ENCODE measurements at regions not wholly inside any gene's neighbourhood (a gene's known extent, or its start where the extent isn't known, plus 50 kb on each side); places are given as distances from the start of the nearest gene placed in this dataset.
"Not testable (repeated sequence)": the region's sequence is repeated elsewhere in the genome, so short reads cannot be mapped to it uniquely, and the experiment has no call there.

DNA sequence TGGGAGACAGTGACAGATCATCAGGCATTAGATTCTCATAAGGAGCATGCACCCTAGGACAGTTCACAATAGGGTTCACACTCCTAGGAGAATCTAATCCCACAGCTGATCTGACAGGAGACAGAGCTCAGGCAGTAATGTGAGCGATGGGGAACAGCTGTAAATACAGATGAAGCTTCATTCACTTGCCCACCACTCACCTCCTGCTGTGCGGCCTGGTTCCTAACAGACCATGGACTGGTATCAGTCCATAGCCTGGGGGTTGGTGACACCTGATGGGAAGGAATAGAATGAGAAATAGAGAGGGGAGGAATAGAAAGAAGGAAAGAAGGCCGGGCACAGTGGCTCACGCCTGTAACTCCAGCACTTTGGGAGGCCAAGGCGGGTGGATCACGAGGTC is 336.8 kb upstream of the SASH1 start:
- Mint-ChIP-seq H3K9me3 (peaks cover 8% of the 10 kb centered on the region), H3K4me3 (no peak overlapping the region), H3K36me3 (ENCODE audit: low read depth) (no peaks in the 10 kb centered on the region), H3K27me3 (no peaks in the 10 kb centered on the region), H3K4me1 (ENCODE audit: low read depth) (no peaks in the 10 kb centered on the region), H3K27ac (no peak overlapping the region)

DNA sequence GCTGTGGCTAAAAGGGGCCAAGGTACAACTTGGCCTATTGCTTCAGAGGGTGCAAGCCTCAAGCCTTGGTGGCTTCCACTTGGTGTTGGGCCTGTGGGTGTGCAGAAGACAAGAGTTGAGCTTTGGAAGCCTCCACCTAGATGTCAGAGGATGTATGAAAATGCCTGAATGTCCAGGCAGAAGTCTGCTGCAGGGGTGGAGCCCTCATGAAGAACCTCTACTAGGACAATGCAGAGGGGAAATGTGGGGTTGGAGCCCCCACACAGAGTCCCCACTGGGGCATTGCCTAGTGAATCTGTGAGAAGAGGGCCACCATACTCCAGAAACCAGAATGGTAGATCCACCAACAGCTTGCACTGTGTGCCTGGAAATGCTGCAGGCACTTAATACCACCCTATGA is 332.1 kb upstream of the SASH1 start:
- H3K9me3 Mint-ChIP-seq = peaks cover 21% of the 10 kb centered on the region
- not testable (repeated sequence) for H3K4me1 Mint-ChIP-seq (ENCODE audit: low read depth); H3K27me3 Mint-ChIP-seq; H3K36me3 Mint-ChIP-seq (ENCODE audit: low read depth); H3K27ac Mint-ChIP-seq; H3K4me3 Mint-ChIP-seq

DNA sequence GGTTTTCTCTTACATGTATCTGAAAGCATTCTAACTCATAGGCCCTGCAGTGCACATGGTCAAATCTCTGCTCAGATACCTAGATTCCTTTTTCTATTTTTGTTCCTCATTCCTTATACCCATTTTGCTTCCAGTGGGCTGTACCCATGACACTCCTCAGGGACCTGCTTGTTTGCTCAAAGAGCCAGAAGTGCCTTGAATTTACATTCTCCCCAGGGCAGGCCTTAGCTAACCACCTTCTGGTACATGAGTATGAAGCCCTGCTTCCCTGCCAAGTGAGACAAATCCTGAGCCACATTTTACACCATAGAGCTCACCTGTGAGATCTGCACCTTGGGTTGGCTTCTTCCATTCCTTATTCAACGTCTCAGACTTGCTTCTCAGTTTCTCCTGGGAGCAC is 326.6 kb upstream of the SASH1 start:
- no peaks in the 10 kb centered on the region for H3K36me3 Mint-ChIP-seq (ENCODE audit: low read depth)
- no peaks in the 10 kb centered on the region for H3K27me3 Mint-ChIP-seq
- peaks cover 13% of the 10 kb centered on the region for H3K9me3 Mint-ChIP-seq
- H3K4me1 Mint-ChIP-seq (ENCODE audit: low read depth) = no peaks in the 10 kb centered on the region
- no peak overlapping the region for H3K27ac Mint-ChIP-seq
- no peak overlapping the region for H3K4me3 Mint-ChIP-seq

DNA sequence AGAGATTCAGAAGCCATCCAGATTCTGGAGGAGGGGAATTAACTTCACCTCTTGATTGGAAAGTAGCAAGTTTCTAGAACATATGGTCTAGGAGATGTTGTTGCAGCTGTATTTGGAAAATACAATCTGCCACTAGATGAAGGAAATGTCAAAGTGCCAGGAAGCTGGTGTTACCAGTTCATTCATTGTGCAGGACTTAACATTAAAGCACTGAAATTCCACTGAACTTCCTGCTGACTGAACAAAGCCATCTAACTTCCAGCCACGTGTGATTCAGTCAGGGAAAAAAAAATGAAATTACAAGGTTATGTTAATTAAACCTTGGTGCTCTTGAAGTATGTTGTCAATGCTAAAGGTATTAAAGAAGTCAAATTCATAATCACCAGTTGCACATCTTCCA is 321.5 kb upstream of the SASH1 start:
- Mint-ChIP-seq H3K4me1 (ENCODE audit: low read depth) (no peaks in the 10 kb centered on the region), H3K4me3 (no peak overlapping the region), H3K27ac (no peak overlapping the region), H3K36me3 (ENCODE audit: low read depth) (no peaks in the 10 kb centered on the region), H3K9me3 (peaks cover 4% of the 10 kb centered on the region), H3K27me3 (no peaks in the 10 kb centered on the region)

DNA sequence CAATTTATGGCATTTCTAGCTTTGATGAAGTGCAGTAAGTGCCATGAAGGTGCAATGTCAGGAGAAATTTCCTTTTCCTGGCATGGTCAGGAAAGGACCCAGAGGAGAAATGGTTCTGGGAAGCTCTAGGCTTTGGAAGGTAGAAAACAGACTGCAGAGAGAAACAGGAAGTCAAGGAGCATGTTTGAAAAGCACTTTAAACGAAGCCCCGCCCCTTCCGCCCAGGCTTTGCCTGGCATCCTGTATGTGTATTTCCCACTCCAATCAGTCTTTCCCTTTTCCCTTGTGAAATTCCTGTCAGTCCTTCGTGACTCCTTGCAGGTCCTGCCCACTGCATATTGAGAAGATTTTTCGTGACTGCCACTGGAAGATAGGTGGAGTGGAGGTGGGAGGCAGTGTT is 320.9 kb upstream of the SASH1 start:
- Mint-ChIP-seq H3K36me3 (ENCODE audit: low read depth) (no peaks in the 10 kb centered on the region), H3K4me1 (ENCODE audit: low read depth) (no peaks in the 10 kb centered on the region), H3K27ac (no peak overlapping the region), H3K4me3 (no peak overlapping the region), H3K27me3 (no peaks in the 10 kb centered on the region), H3K9me3 (peaks cover 4% of the 10 kb centered on the region)

DNA sequence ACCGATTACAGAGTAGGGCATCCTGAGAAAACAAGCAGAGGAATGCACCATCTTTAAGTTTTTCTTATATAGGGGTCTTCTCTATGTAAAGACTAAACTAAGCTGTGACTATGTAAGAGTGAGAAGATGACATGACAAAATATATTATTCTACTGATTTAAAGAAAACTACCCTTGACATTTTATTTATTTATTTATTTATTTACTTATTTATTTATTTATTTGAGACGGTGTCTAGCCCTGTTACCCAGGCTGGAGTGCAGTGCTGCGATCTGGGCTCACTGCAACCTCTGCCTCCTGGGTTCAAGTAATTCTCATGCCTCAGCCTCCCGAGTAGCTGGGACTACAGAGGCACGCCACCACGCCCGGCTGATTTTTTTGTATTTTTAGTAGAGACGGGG is 320.4 kb upstream of the SASH1 start:
- not testable (repeated sequence) for H3K4me3 Mint-ChIP-seq; H3K27me3 Mint-ChIP-seq; H3K4me1 Mint-ChIP-seq (ENCODE audit: low read depth); H3K36me3 Mint-ChIP-seq (ENCODE audit: low read depth); H3K27ac Mint-ChIP-seq; H3K9me3 Mint-ChIP-seq

DNA sequence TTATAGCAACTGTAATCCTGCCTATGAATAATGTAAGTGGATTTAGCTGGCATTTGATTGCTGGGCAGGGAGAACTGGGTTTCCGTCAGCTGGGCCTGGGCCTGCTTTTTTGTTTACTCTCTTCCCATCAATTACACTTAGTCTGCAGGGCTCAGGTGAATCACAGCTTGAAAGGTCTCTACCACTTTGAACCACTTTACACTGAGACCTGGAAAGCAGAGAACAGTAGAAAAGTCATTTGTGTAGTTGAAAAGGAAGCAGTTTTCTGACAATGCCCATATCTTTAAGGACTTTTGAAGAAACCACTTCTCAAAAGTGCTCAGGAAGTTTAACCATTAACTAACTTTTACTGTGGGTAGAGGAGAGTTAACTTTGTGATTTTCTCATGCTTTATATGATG is 315.4 kb upstream of the SASH1 start:
- no peaks in the 10 kb centered on the region for H3K36me3 Mint-ChIP-seq (ENCODE audit: low read depth)
- no peak overlapping the region for H3K27ac Mint-ChIP-seq
- H3K27me3 Mint-ChIP-seq = no peaks in the 10 kb centered on the region
- H3K4me3 Mint-ChIP-seq = no peak overlapping the region
- peaks cover 4% of the 10 kb centered on the region for H3K9me3 Mint-ChIP-seq
- H3K4me1 Mint-ChIP-seq (ENCODE audit: low read depth) = no peaks in the 10 kb centered on the region

DNA sequence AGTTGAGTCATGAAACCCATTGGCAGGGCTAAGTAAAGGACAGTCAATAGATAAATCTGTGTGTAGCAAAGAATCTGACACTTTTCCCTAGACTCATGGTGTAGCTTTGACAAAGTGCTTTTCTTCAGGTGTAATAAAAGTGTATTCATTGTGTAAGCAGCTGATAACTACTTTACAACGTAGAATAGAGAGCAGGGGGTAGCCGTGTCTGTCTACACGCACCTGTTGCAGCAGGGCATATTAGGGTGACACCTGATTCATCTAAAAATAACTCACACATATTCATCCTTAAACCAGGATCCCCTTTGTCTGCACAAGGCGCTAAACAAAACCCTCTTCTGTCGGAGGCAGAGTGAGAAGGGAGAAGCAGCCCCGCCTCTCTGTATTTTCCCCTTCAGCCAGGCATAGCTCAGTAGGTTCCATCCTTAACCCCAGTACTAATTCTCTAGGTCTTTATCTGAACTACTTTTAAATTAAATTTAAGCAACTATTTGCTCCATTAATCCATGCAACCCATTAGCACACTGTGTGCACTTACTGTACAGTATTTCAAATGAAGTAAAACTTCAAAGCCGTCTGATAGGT is 306.7 kb upstream of the SASH1 start:
- Mint-ChIP-seq H3K9me3 (no peaks in the 10 kb centered on the region), H3K36me3 (ENCODE audit: low read depth) (no peaks in the 10 kb centered on the region), H3K4me1 (ENCODE audit: low read depth) (no peaks in the 10 kb centered on the region), H3K27me3 (no peaks in the 10 kb centered on the region), H3K27ac (no peak overlapping the region), H3K4me3 (no peak overlapping the region)

DNA sequence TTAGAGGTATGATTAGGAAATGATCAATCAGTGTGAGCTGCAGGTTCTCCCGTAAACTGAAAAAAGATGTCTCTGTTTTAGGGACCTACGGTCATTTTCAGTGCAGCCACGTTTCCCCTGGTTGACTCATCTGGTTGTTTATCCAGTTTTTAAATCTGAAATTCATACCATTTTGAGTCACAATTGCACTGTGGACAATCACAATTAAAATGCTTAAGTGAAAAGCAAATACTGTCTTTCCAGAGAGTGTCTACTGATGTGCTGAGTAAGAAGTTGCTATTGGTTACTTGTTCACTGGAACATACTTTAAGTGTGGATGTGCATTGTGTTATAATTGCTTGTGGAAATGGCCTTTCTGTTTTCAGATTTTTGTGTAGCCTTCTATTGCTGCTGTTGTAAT is 305.1 kb upstream of the SASH1 start:
- H3K36me3 Mint-ChIP-seq (ENCODE audit: low read depth) = no peaks in the 10 kb centered on the region
- no peak overlapping the region for H3K27ac Mint-ChIP-seq
- no peak overlapping the region for H3K4me3 Mint-ChIP-seq
- H3K27me3 Mint-ChIP-seq = no peaks in the 10 kb centered on the region
- H3K9me3 Mint-ChIP-seq = no peaks in the 10 kb centered on the region
- H3K4me1 Mint-ChIP-seq (ENCODE audit: low read depth) = no peaks in the 10 kb centered on the region

DNA sequence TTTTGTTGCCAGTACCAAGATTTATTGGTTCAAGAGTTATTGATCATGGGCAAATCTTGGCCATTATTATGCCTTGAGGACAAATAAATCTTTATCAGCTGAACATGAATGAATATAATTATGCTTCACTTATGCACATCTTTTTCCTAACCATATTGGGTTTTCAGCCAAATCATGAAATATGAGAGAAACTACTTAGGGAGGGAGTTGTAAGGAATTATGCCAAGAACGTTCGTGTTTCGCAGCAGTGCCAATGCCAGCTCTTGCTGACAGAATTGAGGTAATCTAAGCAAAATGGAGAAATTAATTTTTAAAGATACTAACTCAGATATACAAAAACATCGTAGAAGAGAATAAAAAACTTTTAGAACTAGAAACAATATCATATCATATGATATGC is 301.1 kb upstream of the SASH1 start:
- no peaks in the 10 kb centered on the region for H3K9me3 Mint-ChIP-seq
- no peaks in the 10 kb centered on the region for H3K36me3 Mint-ChIP-seq (ENCODE audit: low read depth)
- H3K4me1 Mint-ChIP-seq (ENCODE audit: low read depth) = no peaks in the 10 kb centered on the region
- no peak overlapping the region for H3K4me3 Mint-ChIP-seq
- H3K27me3 Mint-ChIP-seq = no peaks in the 10 kb centered on the region
- H3K27ac Mint-ChIP-seq = no peak overlapping the region

DNA sequence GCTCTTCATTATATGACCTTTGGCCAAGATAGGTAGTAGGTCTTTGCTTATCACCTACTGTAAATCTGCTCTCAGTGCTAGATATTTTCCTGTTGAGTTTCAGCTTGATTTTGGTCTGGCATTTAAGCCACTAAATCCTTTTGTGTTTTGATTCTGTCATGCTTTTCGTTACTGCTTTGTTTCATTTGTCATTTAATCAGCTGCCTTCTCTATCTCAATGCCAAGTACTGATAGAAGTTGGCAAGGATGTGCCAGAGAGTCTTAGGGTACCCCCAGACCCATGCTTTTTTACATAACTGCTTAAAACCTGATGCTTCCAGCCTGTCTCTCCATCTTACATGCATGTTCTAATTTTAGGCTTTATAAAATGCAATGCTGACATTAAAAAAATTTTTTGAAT is 300.1 kb upstream of the SASH1 start:
- Mint-ChIP-seq H3K4me3 (no peak overlapping the region), H3K36me3 (ENCODE audit: low read depth) (no peaks in the 10 kb centered on the region), H3K9me3 (no peaks in the 10 kb centered on the region), H3K4me1 (ENCODE audit: low read depth) (no peaks in the 10 kb centered on the region), H3K27me3 (no peaks in the 10 kb centered on the region), H3K27ac (no peak overlapping the region)

DNA sequence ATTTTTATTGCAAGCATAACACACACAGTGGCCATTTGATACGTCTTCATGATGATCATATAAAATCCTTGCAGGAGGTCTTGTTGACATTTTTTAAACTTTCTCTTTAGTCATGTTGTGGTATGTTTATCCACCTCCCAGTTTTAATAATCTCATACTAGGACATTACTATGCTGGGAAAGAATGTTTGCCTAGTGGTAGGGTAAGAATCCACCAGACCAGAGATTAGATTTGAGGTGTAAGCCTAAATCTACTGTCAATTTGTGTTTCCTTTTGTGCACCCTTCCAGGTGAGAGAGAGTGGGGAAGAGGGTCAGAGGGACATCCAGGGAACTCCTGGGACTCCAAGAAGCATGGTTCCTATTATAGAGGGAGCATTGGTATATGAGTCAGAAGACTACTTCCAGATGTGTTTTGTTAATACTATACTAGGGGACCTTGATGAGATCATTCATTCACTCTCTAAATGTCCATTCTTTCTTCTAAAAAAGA is 298.3 kb upstream of the SASH1 start:
- Mint-ChIP-seq H3K27me3 (no peaks in the 10 kb centered on the region), H3K4me1 (ENCODE audit: low read depth) (no peaks in the 10 kb centered on the region), H3K36me3 (ENCODE audit: low read depth) (no peaks in the 10 kb centered on the region), H3K4me3 (no peak overlapping the region), H3K9me3 (no peaks in the 10 kb centered on the region), H3K27ac (no peak overlapping the region)

DNA sequence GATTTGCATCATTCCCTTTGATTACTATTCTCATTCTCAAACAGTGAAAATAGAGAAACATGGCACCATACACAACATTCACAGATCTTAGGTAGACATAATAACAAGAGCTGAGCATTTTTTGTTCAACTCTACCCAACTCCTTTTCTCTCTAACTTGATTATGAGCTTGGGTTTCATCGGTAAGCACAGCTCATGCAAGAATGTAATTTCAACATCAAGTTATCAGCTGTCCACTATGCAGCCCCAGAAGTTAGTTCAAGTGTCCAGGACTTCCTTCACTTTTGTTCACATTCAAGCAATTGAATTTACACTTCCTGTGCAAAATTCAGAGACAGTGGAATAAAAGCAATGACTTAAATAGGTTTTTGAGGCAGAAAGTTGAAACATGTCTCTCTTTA is 297.7 kb upstream of the SASH1 start:
- H3K4me3 Mint-ChIP-seq = no peak overlapping the region
- H3K9me3 Mint-ChIP-seq = no peaks in the 10 kb centered on the region
- H3K27me3 Mint-ChIP-seq = no peaks in the 10 kb centered on the region
- H3K36me3 Mint-ChIP-seq (ENCODE audit: low read depth) = no peaks in the 10 kb centered on the region
- H3K27ac Mint-ChIP-seq = no peak overlapping the region
- H3K4me1 Mint-ChIP-seq (ENCODE audit: low read depth) = no peaks in the 10 kb centered on the region

DNA sequence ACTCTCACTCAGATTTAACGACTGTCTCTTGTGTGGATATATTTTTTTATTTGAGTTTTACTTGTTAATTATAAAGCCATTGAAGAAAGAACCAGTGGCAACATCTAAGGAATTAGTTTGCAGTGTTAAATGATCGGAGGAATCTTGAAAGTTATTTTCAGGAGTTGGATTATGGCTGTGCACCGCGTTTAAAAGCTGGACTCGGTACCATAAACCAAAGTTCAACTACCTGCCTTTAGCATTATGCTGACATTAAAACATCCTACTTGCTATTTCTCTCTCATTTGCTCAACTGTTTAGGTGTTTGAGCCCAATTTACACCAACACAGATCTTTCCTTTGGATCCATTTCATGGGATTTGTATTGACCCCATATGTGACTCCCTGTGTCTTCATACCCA is 289.4 kb upstream of the SASH1 start:
- no peaks in the 10 kb centered on the region for H3K27me3 Mint-ChIP-seq
- no peaks in the 10 kb centered on the region for H3K36me3 Mint-ChIP-seq (ENCODE audit: low read depth)
- H3K4me1 Mint-ChIP-seq (ENCODE audit: low read depth) = no peaks in the 10 kb centered on the region
- peaks cover 12% of the 10 kb centered on the region for H3K9me3 Mint-ChIP-seq
- no peak overlapping the region for H3K27ac Mint-ChIP-seq
- no peak overlapping the region for H3K4me3 Mint-ChIP-seq

DNA sequence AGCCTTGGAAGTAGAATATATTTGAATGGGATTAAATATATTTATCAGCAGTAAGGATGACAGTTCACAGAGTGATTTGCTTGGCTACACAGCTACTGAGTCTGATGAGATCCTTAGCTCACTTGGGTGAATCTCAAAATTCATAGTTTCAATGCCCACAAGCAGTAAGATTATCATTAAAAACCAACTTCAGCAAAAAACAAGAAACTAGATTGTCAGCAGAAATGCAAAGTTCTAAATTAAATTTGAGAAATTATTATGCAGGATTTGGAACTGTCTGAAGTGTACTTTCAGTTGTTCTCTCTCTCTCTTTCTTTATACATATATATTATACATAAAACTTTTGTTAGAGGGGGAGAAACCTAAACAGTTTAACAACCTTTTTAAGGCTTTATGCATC is 288.8 kb upstream of the SASH1 start:
- Mint-ChIP-seq H3K27ac (no peak overlapping the region), H3K4me1 (ENCODE audit: low read depth) (no peaks in the 10 kb centered on the region), H3K27me3 (no peaks in the 10 kb centered on the region), H3K9me3 (peaks cover 12% of the 10 kb centered on the region), H3K36me3 (ENCODE audit: low read depth) (no peaks in the 10 kb centered on the region), H3K4me3 (no peak overlapping the region)

DNA sequence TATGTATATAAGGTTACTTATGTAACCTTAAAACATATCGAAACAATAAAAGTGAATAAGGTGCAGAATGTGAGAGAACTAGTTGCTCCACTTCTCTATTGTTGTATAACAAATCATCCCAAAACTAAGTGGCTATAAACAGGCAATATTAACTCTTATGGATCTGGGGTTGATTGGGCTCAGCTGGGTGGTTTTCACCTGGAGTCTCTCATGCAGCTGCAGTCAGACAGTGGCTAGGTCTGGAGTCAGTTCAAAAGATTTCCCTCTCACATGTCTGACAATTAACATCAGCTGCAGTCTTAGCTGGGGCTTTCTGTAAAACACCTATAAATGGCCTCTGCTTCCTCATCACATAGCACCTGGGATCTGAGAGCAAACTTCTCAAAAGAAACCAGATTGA is 288.4 kb upstream of the SASH1 start:
- Mint-ChIP-seq H3K36me3 (ENCODE audit: low read depth) (no peaks in the 10 kb centered on the region), H3K27me3 (no peaks in the 10 kb centered on the region), H3K4me1 (ENCODE audit: low read depth) (no peaks in the 10 kb centered on the region), H3K4me3 (no peak overlapping the region), H3K27ac (no peak overlapping the region), H3K9me3 (peaks cover 13% of the 10 kb centered on the region)

Data from stimulated activated naive CD8-positive, alpha-beta T cell treated with anti-CD3 and anti-CD28 coated beads, Interleukin-15, Interleukin-2, amounts not matched to agents 100 ng/mL and 50 ng/mL, for 24 hours (primary cell).